ENCODE measurements at regions not wholly inside any gene's neighbourhood (a gene's known extent, or its start where the extent isn't known, plus 50 kb on each side); places are given as distances from the start of the nearest gene placed in this dataset.

DNA sequence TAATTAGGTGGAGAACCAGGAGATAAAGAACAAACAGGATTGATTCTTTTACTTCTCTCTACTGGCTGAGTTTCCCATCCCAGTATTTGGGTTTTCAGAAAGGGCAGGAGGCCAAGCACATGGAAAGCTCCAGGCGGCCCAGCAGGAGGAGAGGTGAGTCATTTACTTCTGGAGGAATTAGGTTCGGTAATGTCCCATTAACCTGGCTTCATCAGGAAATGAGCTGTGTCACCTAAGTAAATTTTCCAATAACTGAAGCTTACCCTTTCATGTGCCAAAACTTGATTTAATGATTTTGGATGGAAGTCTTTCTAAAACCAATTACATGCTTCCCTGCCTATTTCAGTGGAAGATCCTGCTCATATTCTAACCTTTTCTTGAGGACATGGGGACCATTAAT is 257.6 kb upstream of the USP24 start:
- TF ChIP-seq RXRA (IDR thresholded peaks at IDR 0.05; ENCODE audit: insufficient read depth, low read depth, low read length) (no peak), CREB1 (IDR thresholded peaks at IDR 0.05) (no peak), MAFK (IDR thresholded peaks at IDR 0.05; ENCODE audit: low read depth, low read length) (no peak), EZH2 (IDR thresholded peaks at IDR 0.05; ENCODE audit: low read depth, low read length, severe bottlenecking) (no peak), BRCA1 (IDR thresholded peaks at IDR 0.05; ENCODE audit: low read depth, low read length) (no peak), SP1 (IDR thresholded peaks at IDR 0.05; ENCODE audit: low read depth, low read length) (no peak), ZNF274 (IDR thresholded peaks at IDR 0.05; ENCODE audit: borderline replicate concordance, extremely low read depth, low read length) (no peak), SUZ12 (IDR thresholded peaks at IDR 0.05; ENCODE audit: low read length) (no peak), RFX5 (IDR thresholded peaks at IDR 0.05; ENCODE audit: borderline replicate concordance, low read depth, low read length) (no peak), EP300 (IDR thresholded peaks at IDR 0.05; ENCODE audit: borderline replicate concordance in 1 of 2, low read depth in 2 of 2, low read length in 2 of 2) (no peak)
- TF ChIP-seq, protein P1, sequence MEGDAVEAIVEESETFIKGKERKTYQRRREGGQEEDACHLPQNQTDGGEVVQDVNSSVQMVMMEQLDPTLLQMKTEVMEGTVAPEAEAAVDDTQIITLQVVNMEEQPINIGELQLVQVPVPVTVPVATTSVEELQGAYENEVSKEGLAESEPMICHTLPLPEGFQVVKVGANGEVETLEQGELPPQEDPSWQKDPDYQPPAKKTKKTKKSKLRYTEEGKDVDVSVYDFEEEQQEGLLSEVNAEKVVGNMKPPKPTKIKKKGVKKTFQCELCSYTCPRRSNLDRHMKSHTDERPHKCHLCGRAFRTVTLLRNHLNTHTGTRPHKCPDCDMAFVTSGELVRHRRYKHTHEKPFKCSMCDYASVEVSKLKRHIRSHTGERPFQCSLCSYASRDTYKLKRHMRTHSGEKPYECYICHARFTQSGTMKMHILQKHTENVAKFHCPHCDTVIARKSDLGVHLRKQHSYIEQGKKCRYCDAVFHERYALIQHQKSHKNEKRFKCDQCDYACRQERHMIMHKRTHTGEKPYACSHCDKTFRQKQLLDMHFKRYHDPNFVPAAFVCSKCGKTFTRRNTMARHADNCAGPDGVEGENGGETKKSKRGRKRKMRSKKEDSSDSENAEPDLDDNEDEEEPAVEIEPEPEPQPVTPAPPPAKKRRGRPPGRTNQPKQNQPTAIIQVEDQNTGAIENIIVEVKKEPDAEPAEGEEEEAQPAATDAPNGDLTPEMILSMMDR (IDR thresholded peaks at IDR 0.05; ENCODE audit: control extremely low read depth in 1 of 3, insufficient read depth in 1 of 3, low read depth in 1 of 3, low read length in 3 of 3) = no peak
